GM21515 (cell line): ENCODE measurements at regions not wholly inside any gene's neighbourhood (a gene's known extent, or its start where the extent isn't known, plus 50 kb on each side); places are given as distances from the start of the nearest gene placed in this dataset.

Experiments
- ATAC-seq: cut with Tn5 transposase; IDR thresholded peaks from one replicate; pipeline ENCODE4 v1.9.1; 2021; ENCODE audit not compliant: unreplicated experiment

- ATAC-seq = no peak
Observed at GRCh38 chrX:39981946-39982345, 115.8 kb downstream of the BCOR start.

DNA sequence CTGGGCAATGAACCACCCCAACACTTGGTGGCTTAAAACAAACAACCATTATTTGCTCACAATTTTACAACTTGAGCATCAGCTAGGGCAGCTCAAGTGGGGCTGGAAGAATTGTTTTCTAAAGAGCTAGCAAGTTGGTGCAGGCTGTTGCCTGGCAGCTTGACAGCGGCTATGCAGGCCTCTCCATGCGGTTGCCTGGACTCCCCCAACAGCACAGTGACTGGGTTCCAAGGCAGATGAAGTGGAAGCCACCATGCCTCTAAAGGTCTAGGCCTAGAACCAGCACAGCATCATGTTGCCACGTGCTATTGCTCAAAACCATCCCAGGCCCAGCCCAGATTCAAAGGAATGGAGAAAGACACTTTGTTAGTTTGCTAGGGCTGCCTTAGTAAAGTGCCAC is 114.8 kb downstream of the BCOR start:
- no peak for ATAC-seq

DNA sequence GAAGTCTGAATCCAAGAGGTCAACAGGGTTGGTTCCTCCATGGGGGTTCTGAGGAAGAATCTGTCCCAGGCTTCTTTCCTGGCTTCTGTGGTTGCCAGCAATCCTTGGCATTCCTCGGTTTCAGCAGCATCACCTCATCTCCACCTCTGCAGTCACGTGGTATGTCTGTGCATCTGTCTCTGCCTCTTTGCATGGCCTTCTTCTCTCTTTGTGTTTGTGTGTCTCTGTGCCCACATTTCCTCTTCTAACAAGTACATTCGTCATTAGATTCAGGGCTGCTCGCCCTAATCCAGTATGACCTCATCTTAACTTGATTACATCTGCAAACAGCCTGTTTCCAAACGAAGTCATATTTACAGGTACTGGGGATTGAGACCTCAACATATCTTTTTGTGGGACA is 114.0 kb downstream of the BCOR start:
- ATAC-seq = no peak

- ATAC-seq = no peak
Observed at GRCh38 chrX:39984191-39984956, 113.4 kb downstream of the BCOR start.

DNA sequence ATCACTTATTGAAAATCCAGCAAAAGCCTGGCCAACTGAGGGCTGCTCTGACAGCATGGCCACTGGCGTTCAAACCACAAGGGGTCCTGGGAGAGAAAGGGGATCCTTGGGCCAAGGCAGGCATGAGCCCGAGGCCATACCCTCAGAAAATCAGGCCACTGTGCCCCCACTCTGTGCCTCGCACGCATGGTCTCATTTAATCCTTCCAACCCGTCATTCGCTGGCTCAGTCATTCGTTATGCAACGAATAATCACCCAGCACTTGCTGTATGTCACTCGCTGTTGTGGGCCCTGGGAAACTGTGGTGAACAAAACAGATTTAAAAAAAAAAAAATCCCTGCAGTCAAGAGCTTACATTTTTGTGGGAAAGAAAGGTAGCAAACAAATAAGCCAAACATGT is 112.7 kb downstream of the BCOR start:
- no peak for ATAC-seq

DNA sequence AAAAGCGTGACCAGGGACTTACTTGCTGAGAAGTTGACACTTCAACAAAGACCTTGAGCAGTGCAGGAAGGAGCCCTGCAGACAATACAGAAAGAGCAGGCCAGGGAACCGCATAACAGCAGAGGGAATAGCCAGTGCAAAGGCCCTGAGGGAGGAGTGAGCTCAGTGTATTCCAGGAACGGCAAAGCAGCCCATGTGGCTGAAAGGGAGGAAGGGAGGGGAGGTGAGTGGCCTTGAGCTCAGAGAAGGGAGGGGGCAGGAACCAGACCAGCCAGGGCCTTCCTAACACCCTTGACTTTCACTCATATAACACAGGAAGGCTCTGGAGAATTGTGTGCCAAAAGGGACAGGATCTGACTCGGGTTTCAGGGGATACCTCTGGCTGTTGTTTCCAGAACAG is 112.2 kb downstream of the BCOR start:
- no peak for ATAC-seq

DNA sequence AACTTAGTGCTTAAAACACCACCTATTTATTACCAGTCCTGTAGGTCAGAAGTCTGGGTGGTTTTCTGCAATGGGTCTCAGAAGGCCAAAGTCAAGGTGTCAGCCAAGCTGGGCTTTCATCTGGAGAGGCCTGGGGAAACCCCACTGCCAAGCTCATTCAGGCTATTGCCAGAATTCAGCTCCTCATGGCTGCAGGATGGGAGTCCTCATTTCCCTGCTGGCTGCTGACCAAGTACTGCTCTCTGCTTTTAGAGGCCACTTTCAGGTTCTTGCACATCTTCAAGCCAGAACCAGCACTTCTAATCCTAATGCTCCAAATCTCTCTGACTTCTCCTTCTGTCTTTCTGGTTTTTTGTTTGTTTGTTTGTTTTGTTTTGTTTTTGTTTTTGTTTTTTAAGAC is 109.3 kb downstream of the BCOR start:
- no peak for ATAC-seq

DNA sequence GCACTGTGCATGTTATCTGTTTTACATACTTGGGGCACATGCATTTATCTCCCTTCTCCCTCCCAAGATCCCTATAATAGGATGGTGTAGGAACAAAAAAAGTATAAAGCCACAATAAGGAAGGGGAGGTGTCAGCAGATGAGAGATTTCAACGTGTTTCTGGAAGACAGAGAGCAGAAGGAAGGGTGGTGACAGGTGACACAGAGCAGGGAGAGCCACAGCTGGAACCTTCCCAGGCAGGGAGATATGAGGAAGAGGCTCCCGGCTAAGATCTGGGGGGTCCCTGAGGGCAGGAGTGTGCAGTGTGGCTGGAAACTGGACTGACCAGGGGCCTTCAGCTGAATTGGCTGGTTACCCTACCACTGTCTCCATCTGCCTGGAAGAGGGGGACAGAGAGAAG is 107.4 kb downstream of the BCOR start:
- no peak for ATAC-seq

DNA sequence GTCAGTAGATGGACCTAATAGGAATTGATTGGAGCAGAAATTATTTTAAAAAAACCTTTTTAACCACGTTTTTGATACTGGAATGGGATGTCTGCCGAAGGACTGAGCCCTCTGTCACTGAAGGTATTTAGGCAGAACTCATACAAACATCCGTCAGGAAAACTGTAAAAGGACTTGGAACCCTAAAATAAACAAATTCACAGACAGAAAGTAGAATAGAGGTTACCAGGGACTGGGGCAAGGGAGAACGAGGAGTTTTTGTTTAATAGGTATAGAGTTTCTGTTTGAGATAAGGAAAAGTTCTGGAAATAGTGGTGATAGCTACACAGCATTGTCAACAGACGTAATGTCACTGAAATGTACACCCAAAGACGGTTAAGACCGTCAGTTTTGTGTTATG is 105.5 kb downstream of the BCOR start:
- no peak for ATAC-seq

GRCh38 chrX:39995457-39995856 is 102.3 kb downstream of the BCOR start:
- no peak for ATAC-seq

DNA sequence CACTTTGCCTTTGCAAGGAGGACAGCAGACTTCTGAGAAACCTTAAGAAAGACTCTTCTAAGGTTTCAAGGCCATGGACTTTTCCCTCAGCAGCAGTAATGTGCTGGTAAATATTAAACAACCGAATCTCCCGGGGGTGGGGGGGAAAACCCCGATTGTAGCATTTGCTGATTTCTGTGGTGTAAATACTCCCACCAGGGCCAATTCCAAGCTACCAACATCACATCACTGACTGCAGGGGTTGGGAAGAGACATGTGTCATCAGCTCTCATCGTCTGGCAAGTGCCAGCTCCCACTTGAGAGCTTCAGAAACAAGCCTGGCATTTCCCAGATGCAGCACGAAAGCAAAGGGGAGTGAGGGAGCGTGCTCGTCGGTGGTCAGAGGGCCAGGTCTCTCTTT is 101.2 kb downstream of the BCOR start:
- no peak for ATAC-seq

GRCh38 chrX:39998636-39999406 is 98.9 kb downstream of the BCOR start:
- ATAC-seq = no peak
